Activated naive CD4-positive, alpha-beta T cell treated with anti-CD3 and anti-CD28 coated beads, Interleukin-2, amount 50 U/mL, for 72 hours (primary cell): ENCODE measurements at regions not wholly inside any gene's neighbourhood (a gene's known extent, or its start where the extent isn't known, plus 50 kb on each side); places are given as distances from the start of the nearest gene placed in this dataset.
"Not testable (repeated sequence)": the region's sequence is repeated elsewhere in the genome, so short reads cannot be mapped to it uniquely, and the experiment has no call there.

ENCODE experiments used
- ATAC-seq, 2 donors: fragments of 150-1000 bp; cut with Tn5 transposase; 2 replicates each; pipeline ENCODE4 v1.10.0; 2021; ENCODE audit warnings: mild to moderate bottlenecking in 2 of 2, moderate library complexity in 2 of 2
- DNase-seq, 2 donors: peaks; one replicate each; pipeline ENCODE4 v3.0.0; 2021 to 2022; ENCODE audit warnings: low spot score in 2 of 2
- H3K27ac Mint-ChIP-seq, 2 donors: one replicate each; pipeline ENCODE4 v1.8.0; 2022; ENCODE audit warnings: mild to moderate bottlenecking in 2 of 2, mixed read lengths in 2 of 2
- H3K36me3 Mint-ChIP-seq, 2 donors: one replicate each; pipeline ENCODE4 v1.8.0; 2022; ENCODE audit warnings: mixed read lengths in 2 of 2
- H3K9me3 Mint-ChIP-seq, 2 donors: one replicate each; pipeline ENCODE4 v1.8.0; 2022; ENCODE audit warnings: mixed read lengths in 2 of 2

- peak in 1 of 2 donors; percentile 2 for DNase-seq
Observed at GRCh38 chr1:143497374-143497747, 474.4 kb downstream of the FAM72C start.

GRCh38 chr1:143496526-143497373 is 475.0 kb downstream of the FAM72C start:
- not testable (repeated sequence) for H3K9me3 Mint-ChIP-seq, DNase-seq, ATAC-seq, H3K36me3 Mint-ChIP-seq, H3K27ac Mint-ChIP-seq

More at GRCh38 chr1:143497374-143497747, 474.4 kb downstream of the FAM72C start:
- Mint-ChIP-seq H3K27ac (no peak overlapping the region), H3K36me3 (peaks cover 8 to 9% of the 10 kb centered on the region in 2 donors), H3K9me3 (peaks cover 8 to 9% of the 10 kb centered on the region in 2 donors)
- ATAC-seq, result no peak
